GM21447 (cell line): ENCODE measurements at regions not wholly inside any gene's neighbourhood (a gene's known extent, or its start where the extent isn't known, plus 50 kb on each side); places are given as distances from the start of the nearest gene placed in this dataset.

Experiments
- ATAC-seq: cut with Tn5 transposase; IDR thresholded peaks from one replicate; pipeline ENCODE4 v1.9.1; 2021; ENCODE audit not compliant: unreplicated experiment

- ATAC-seq: no peak
Observed at GRCh38 chr18:60656553-60656952, 284.0 kb upstream of the MC4R start.

DNA sequence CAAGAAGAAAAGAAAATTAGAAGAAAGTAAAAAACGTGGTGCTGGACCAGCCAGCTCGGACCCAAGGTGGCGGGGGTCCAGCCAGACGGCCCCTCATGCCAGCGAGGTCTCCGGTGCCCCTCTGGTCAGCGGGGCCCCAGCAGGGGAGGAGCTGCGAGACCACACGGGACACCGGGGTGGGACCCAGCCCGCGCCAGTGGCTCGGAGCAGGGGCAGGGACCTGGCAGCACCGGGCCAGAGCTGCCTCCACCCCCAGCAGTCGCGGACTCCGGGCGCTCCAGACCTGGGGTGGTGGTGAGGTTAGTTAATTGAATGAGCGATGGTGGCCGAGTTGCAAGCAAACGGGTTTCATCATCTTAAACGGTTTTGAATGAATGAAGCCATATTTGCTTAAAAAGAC is 289.9 kb upstream of the MC4R start:
- ATAC-seq: no peak

- no peak for ATAC-seq
Observed at GRCh38 chr18:60663060-60663989, 290.8 kb upstream of the MC4R start.

- no peak for ATAC-seq
Observed at GRCh38 chr18:60664736-60665135, 292.2 kb upstream of the MC4R start.

DNA sequence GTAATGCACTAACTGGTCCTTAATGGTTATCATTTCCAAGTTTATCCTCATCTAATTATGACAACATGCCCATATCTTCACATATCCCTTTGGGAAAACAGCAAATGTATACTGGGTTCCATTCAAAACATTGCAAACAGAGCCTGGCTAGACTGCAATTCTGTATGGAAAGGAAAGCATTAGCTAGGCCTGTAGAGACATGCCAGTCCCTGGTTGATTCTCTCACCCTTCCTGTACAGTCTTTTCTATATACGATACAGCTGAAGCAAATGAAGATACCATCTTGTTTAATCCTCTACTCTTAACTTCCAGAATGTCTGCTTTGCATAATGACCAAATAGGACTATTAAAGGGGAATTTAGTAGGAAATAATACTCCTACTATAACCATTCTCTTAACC is 294.4 kb upstream of the MC4R start:
- ATAC-seq: no peak

GRCh38 chr18:60668583-60668982 is 296.0 kb upstream of the MC4R start:
- ATAC-seq: no peak

GRCh38 chr18:60669938-60670337 is 297.4 kb upstream of the MC4R start:
- ATAC-seq: no peak

DNA sequence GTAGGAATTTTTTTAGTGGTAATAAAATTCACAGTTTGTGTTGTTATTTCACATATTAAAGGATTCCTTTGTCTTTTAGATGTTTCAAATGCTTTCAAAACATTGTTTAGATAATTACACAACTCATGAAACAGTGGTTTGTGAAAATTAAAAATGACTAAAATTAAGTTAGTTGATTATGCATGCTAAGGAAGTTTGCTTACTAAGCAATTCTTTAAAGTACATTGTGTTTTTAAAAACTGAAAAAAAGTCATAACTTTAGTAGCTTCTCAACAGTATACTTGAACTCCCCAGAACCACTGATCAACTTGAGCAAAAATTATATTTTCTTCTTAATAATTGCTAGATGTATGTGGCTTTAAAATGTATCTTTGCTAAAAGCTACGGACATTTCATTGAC is 298.4 kb upstream of the MC4R start:
- no peak for ATAC-seq

DNA sequence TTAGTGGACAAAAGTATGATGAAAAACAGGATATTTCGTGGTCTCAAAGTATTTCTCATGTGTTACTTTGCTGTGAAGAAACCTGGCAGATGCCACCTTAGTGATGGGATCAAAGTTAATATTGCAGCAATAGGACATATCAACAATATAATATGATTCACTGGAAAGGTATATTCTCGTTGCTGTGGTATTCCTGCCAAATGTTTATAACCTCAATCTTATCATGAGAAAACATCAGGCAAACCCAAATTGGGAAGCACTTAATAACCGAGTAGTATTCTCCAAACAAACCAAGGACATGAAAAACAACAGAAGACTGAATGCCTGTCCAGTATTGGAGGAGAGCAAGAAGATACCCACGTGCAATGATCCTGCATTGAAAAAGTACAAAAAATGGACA is 302.6 kb upstream of the MC4R start:
- no peak for ATAC-seq

GRCh38 chr18:60675801-60676200 is 303.2 kb upstream of the MC4R start:
- ATAC-seq: no peak

DNA sequence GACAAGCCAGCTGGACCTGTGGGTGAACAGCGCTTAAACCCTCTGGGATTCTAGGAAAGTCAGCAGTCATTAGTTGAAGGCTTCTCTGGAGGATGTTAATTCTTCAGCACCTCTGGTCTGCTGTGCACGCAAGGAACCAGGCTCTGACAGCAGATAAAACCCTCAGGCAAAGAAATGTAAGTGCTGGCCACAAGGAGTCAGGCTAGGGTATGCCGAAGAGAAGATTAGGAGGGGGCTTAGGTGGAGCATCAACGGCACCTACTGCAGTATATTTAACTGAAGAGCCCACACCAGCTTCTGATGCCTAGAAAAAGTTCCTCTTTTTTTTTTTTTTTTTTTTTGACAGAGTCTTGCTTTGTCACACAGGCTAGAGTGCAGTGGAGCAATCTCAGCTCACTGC is 304.2 kb upstream of the MC4R start:
- no peak for ATAC-seq

GRCh38 chr18:60684843-60685513 is 312.4 kb upstream of the MC4R start:
- ATAC-seq: no peak

- ATAC-seq: no peak
Observed at GRCh38 chr18:60686142-60686541, 313.6 kb upstream of the MC4R start.

GRCh38 chr18:60691061-60691460 is 318.5 kb upstream of the MC4R start:
- no peak for ATAC-seq

DNA sequence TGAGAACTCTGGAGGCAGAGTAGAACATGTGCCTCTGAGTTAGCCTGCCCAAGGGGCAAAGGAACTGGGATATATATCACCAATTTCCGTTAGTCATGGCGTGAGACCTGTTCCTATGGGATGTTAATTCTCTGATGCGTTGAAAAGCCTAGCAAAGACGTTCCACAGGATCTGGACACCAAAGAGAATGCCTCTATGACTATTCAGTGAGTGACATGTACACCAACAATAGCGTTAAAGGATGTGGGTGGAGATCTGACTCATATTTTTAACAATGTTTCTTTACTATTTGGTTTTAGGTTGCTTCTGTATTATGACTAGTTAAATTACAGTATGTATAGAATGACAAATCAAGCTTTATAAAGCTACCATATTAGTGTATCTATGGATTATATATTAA is 320.9 kb upstream of the MC4R start:
- ATAC-seq: no peak

GRCh38 chr18:60698901-60699300 is 326.3 kb upstream of the MC4R start:
- ATAC-seq: no peak

DNA sequence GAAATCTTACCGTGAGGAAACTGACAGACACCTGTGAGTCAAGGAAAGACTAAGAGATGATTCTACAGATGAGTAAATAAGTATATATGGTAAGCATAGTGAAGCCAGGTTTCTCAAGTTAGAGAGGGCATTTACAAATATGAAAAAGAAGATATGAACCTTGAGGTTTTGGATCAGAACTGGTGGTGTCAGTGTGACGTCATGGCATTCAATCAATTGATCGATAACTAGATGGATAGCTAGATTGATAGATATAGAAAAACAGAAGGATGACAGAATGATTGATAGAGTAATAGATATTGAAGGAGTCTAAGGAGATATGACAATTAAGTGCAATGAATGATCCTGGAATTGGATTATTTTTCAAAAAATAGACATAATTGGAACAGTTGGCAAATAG is 350.2 kb upstream of the MC4R start:
- no peak for ATAC-seq

- no peak for ATAC-seq
Observed at GRCh38 chr18:60732143-60732542, 359.6 kb upstream of the MC4R start.

DNA sequence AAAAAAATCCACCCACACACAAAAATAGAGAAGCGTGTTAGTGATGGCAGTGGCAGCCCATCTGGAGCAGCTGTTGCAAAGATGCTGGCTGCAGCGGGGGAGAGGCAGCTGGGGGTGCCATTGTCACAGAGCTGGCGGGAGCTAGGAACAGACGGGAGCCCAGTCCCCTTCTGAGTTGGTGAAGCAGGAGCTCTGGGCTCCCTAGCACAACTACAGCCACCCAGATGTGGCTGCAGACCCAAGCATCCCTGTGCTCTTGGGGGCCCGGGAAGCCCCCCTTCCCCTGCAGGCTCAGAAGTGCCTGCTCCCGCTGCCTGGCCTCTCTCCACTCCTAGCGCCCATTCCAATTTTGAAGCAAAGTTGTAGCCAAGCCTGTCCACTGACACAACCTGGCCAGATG is 366.6 kb upstream of the MC4R start:
- ATAC-seq: no peak

DNA sequence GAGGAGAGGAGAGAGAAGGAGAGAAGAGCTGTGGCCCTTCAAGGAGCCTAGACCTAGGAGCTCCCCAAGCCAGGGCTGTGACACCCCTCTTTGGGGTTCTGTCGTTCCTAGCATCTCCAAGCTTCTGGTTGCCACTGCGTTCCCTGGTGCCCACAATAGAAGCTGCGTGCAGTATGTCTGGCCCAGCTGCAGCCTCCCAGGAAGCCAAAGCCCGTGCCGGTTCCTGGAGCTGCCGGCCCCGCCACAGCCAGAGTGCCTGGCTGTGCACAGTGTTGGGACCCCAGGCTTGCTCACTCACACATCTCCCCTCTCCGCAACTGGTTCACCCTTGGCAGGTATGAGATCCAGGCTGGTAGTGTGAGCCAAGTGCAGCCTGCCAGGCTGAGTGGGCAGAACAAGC is 367.7 kb upstream of the MC4R start:
- ATAC-seq: no peak

GRCh38 chr18:60746491-60746890 is 373.9 kb upstream of the MC4R start:
- no peak for ATAC-seq

- ATAC-seq: no peak
Observed at GRCh38 chr18:60746919-60747318, 374.3 kb upstream of the MC4R start.
